Activated CD8-positive, alpha-beta memory T cell treated with anti-CD3 and anti-CD28 coated beads, Interleukin-2, amount 10 ng/mL, durations not matched to agents 7 days and 5 days (primary cell): ENCODE measurements at regions not wholly inside any gene's neighbourhood (a gene's known extent, or its start where the extent isn't known, plus 50 kb on each side); places are given as distances from the start of the nearest gene placed in this dataset.
"Not testable (repeated sequence)": the region's sequence is repeated elsewhere in the genome, so short reads cannot be mapped to it uniquely, and the experiment has no call there.

ENCODE experiments used
- ATAC-seq: fragments of 150-1000 bp; cut with Tn5 transposase; one replicate; pipeline ENCODE4 v1.10.0; 2021; ENCODE audit warnings: moderate library complexity
- CTCF ChIA-PET: fragments of 350-600 bp; sonication (Branson Sonifier 250); formaldehyde crosslinking; loops from one replicate; lab custom pipeline; 2021; ENCODE audit warnings: antibody characterized with exemption; lab: Charles Lee
- DNase-seq: peaks from one replicate; pipeline ENCODE4 v3.0.0-alpha.2; 2020
- H3K27ac Mint-ChIP-seq: one replicate; pipeline ENCODE4 v1.8.0; 2021; ENCODE audit warnings: mild to moderate bottlenecking, mixed read lengths
- H3K27me3 Mint-ChIP-seq: one replicate; pipeline ENCODE4 v1.8.0; 2021; ENCODE audit warnings: mixed read lengths
- H3K36me3 Mint-ChIP-seq: one replicate; pipeline ENCODE4 v1.8.0; 2021; ENCODE audit warnings: mild to moderate bottlenecking, mixed read lengths
- H3K4me1 Mint-ChIP-seq: one replicate; pipeline ENCODE4 v1.8.0; 2021; ENCODE audit warnings: mixed read lengths
- H3K4me3 Mint-ChIP-seq: one replicate; pipeline ENCODE4 v1.8.0; 2021; ENCODE audit warnings: mild to moderate bottlenecking, moderate library complexity, mixed read lengths
- H3K9me3 Mint-ChIP-seq: one replicate; pipeline ENCODE4 v1.8.0; 2022; ENCODE audit warnings: low read depth, mixed read lengths

GRCh38 chr3:8328967-8329366 lies 172.7 kb upstream of the LMCD1 start:
- Mint-ChIP-seq H3K4me3 (no peak overlapping the region), H3K9me3 (peaks cover 2% of the 10 kb centered on the region), H3K27me3 (peaks cover 3% of the 10 kb centered on the region), H3K4me1 (no peaks in the 10 kb centered on the region), H3K27ac (no peak overlapping the region), H3K36me3 (no peaks in the 10 kb centered on the region)
- DNase-seq (no peak), ATAC-seq (no peak)
- CTCF ChIA-PET: interaction anchor here (6.0 kb wide), 1 partner anchor 87 kb away, joined by 67 read pairs; no protein-coding TSS in a partner anchor

GRCh38 chr3:8329598-8329997 lies 172.0 kb upstream of the LMCD1 start:
- CTCF ChIA-PET: no interaction called here
- Mint-ChIP-seq H3K27ac (no peak overlapping the region), H3K36me3 (no peaks in the 10 kb centered on the region)

GRCh38 chr3:8336456-8336855 lies 165.2 kb upstream of the LMCD1 start:
- no peaks in the 10 kb centered on the region for H3K4me1 Mint-ChIP-seq
- peaks cover 2% of the 10 kb centered on the region for H3K9me3 Mint-ChIP-seq
- no peaks in the 10 kb centered on the region for H3K36me3 Mint-ChIP-seq
- no peak overlapping the region for H3K4me3 Mint-ChIP-seq
- DNase-seq (no peak), ATAC-seq (no peak)
- CTCF ChIA-PET: no interaction called here
- H3K27me3 Mint-ChIP-seq: peaks cover 3% of the 10 kb centered on the region
- H3K27ac Mint-ChIP-seq: no peak overlapping the region

More at GRCh38 chr3:8329598-8329997, 172.0 kb upstream of the LMCD1 start:
- Mint-ChIP-seq H3K9me3 (peaks cover 2% of the 10 kb centered on the region), H3K4me1 (no peaks in the 10 kb centered on the region), H3K4me3 (no peak overlapping the region), H3K27me3 (peaks cover 3% of the 10 kb centered on the region)
- no peak for ATAC-seq
- no peak for DNase-seq

GRCh38 chr3:8338424-8338823 lies 163.2 kb upstream of the LMCD1 start:
- CTCF ChIA-PET: no interaction called here
- Mint-ChIP-seq H3K4me1 (no peaks in the 10 kb centered on the region), H3K9me3 (no peaks in the 10 kb centered on the region), H3K36me3 (no peaks in the 10 kb centered on the region), H3K27ac (no peak overlapping the region), H3K27me3 (no peaks in the 10 kb centered on the region), H3K4me3 (no peak overlapping the region)
- ATAC-seq (no peak), DNase-seq (no peak)

- H3K9me3 Mint-ChIP-seq: peaks cover 6% of the 10 kb centered on the region
Observed at GRCh38 chr3:8341821-8342247, 159.8 kb upstream of the LMCD1 start.

GRCh38 chr3:8343058-8343457 lies 158.6 kb upstream of the LMCD1 start:
- H3K4me1 Mint-ChIP-seq: no peaks in the 10 kb centered on the region
- peaks cover 6% of the 10 kb centered on the region for H3K9me3 Mint-ChIP-seq
- H3K36me3 Mint-ChIP-seq: peaks cover 1% of the 10 kb centered on the region
- DNase-seq (no peak), ATAC-seq (no peak)
- H3K27ac Mint-ChIP-seq: no peak overlapping the region
- CTCF ChIA-PET: no interaction called here
- H3K4me3 Mint-ChIP-seq: no peak overlapping the region
- no peaks in the 10 kb centered on the region for H3K27me3 Mint-ChIP-seq

More at GRCh38 chr3:8341821-8342247, 159.8 kb upstream of the LMCD1 start:
- no peaks in the 10 kb centered on the region for H3K27me3 Mint-ChIP-seq
- ATAC-seq (no peak), DNase-seq (no peak)
- no peak overlapping the region for H3K4me3 Mint-ChIP-seq
- no peaks in the 10 kb centered on the region for H3K4me1 Mint-ChIP-seq
- peaks cover 1% of the 10 kb centered on the region for H3K36me3 Mint-ChIP-seq
- CTCF ChIA-PET: no interaction called here
- H3K27ac Mint-ChIP-seq: no peak overlapping the region

GRCh38 chr3:8345398-8345797 lies 156.2 kb upstream of the LMCD1 start:
- DNase-seq (no peak), ATAC-seq (no peak)
- Mint-ChIP-seq H3K27ac (no peak overlapping the region), H3K4me1 (no peaks in the 10 kb centered on the region), H3K36me3 (peaks cover 1% of the 10 kb centered on the region), H3K9me3 (peaks cover 6% of the 10 kb centered on the region), H3K27me3 (no peaks in the 10 kb centered on the region), H3K4me3 (no peak overlapping the region)
- CTCF ChIA-PET: no interaction called here

- DNase-seq (no peak), ATAC-seq (no peak)
- Mint-ChIP-seq H3K9me3 (peaks cover 9% of the 10 kb centered on the region), H3K36me3 (peaks cover 1% of the 10 kb centered on the region), H3K27ac (no peak overlapping the region), H3K4me3 (no peak overlapping the region), H3K27me3 (no peaks in the 10 kb centered on the region), H3K4me1 (no peaks in the 10 kb centered on the region)
- CTCF ChIA-PET: no interaction called here
Observed at GRCh38 chr3:8348076-8348475, 153.5 kb upstream of the LMCD1 start.

GRCh38 chr3:8352475-8352874 lies 149.1 kb upstream of the LMCD1 start:
- Mint-ChIP-seq H3K27me3 (no peaks in the 10 kb centered on the region), H3K27ac (no peak overlapping the region), H3K4me3 (no peak overlapping the region), H3K9me3 (peaks cover 7% of the 10 kb centered on the region), H3K4me1 (peaks cover 17% of the 10 kb centered on the region), H3K36me3 (peaks cover 9% of the 10 kb centered on the region)
- ATAC-seq (no peak), DNase-seq (no peak)
- CTCF ChIA-PET: no interaction called here

- Mint-ChIP-seq H3K4me1 (peaks cover 23% of the 10 kb centered on the region), H3K27me3 (no peaks in the 10 kb centered on the region), H3K36me3 (peaks cover 14% of the 10 kb centered on the region), H3K9me3 (peaks cover 12% of the 10 kb centered on the region), H3K4me3 (no peak overlapping the region), H3K27ac (no peak overlapping the region)
- DNase-seq (no peak), ATAC-seq (no peak)
- CTCF ChIA-PET: no interaction called here
Observed at GRCh38 chr3:8353364-8353763, 148.3 kb upstream of the LMCD1 start.

- DNase-seq (no peak), ATAC-seq (no peak)
- no peak overlapping the region for H3K27ac Mint-ChIP-seq
- CTCF ChIA-PET: no interaction called here
- peaks cover 15% of the 10 kb centered on the region for H3K9me3 Mint-ChIP-seq
- H3K27me3 Mint-ChIP-seq: no peaks in the 10 kb centered on the region
- H3K4me3 Mint-ChIP-seq: no peak overlapping the region
- peaks cover 23% of the 10 kb centered on the region for H3K4me1 Mint-ChIP-seq
- H3K36me3 Mint-ChIP-seq: peaks cover 19% of the 10 kb centered on the region
Observed at GRCh38 chr3:8355346-8355745, 146.3 kb upstream of the LMCD1 start.

- ATAC-seq, H3K4me3 Mint-ChIP-seq, H3K27me3 Mint-ChIP-seq, DNase-seq: not testable (repeated sequence)
- H3K27ac Mint-ChIP-seq: peak overlapping the region; percentile 80
- H3K9me3 Mint-ChIP-seq: peaks cover 19% of the 10 kb centered on the region
- H3K4me1 Mint-ChIP-seq: peaks cover 23% of the 10 kb centered on the region
- H3K36me3 Mint-ChIP-seq: peaks cover 25% of the 10 kb centered on the region
- CTCF ChIA-PET: interaction anchor here (1.4 kb wide), 1 partner anchor 61 kb away, joined by 4 read pairs; no protein-coding TSS in a partner anchor
Observed at GRCh38 chr3:8356066-8356465, 145.6 kb upstream of the LMCD1 start.

GRCh38 chr3:8357859-8358258 lies 143.8 kb upstream of the LMCD1 start:
- DNase-seq (no peak), ATAC-seq (no peak)
- Mint-ChIP-seq H3K36me3 (peaks cover 28% of the 10 kb centered on the region), H3K27me3 (no peaks in the 10 kb centered on the region), H3K9me3 (peaks cover 15% of the 10 kb centered on the region), H3K4me1 (peaks cover 23% of the 10 kb centered on the region), H3K4me3 (no peak overlapping the region), H3K27ac (peak overlapping the region; percentile 80)
- CTCF ChIA-PET: interaction anchor here (1.5 kb wide), 1 partner anchor 33 kb away, joined by 4 read pairs; no protein-coding TSS in a partner anchor

GRCh38 chr3:8359133-8359532 lies 142.5 kb upstream of the LMCD1 start:
- CTCF ChIA-PET: no interaction called here
- Mint-ChIP-seq H3K9me3 (peaks cover 15% of the 10 kb centered on the region), H3K4me3 (no peak overlapping the region)

GRCh38 chr3:8363200-8363599 lies 138.4 kb upstream of the LMCD1 start:
- Mint-ChIP-seq H3K27ac (no peak overlapping the region), H3K4me1 (no peaks in the 10 kb centered on the region), H3K4me3 (no peak overlapping the region), H3K27me3 (peaks cover 15% of the 10 kb centered on the region), H3K9me3 (peaks cover 6% of the 10 kb centered on the region), H3K36me3 (peaks cover 14% of the 10 kb centered on the region)
- CTCF ChIA-PET: no interaction called here
- DNase-seq: no peak
- ATAC-seq: no peak

More at GRCh38 chr3:8359133-8359532, 142.5 kb upstream of the LMCD1 start:
- Mint-ChIP-seq H3K36me3 (peaks cover 28% of the 10 kb centered on the region), H3K27ac (no peak overlapping the region), H3K4me1 (peaks cover 23% of the 10 kb centered on the region), H3K27me3 (peaks cover 1% of the 10 kb centered on the region)
- ATAC-seq (no peak), DNase-seq (no peak)
